SIG-M5 (cell line): ENCODE measurements at regions not wholly inside any gene's neighbourhood (a gene's known extent, or its start where the extent isn't known, plus 50 kb on each side); places are given as distances from the start of the nearest gene placed in this dataset.

Experiments
- DNase-seq: peaks from one replicate; lab custom pipeline; 2025; lab: John Stamatoyannopoulos, UW

DNA sequence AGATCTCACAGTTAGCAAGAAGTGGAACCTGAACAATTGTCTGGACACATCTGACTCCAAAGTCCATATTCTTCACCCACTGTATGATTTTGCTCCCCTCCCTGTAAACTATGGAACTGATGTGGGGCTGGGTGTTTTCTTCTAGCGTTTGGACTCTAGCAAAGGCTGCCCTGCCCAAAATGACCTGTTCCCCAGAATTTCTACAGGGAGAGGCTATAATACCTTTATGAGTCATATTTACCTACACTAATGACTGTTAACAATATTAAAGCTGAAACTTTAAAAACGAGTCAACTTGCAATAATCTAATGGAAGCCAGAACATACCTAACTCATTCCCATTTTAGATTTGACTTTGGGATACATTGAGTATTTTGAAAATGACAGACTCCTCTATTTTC, 531.2 kb upstream of the CFAP20DC start:
- no peak for DNase-seq

DNA sequence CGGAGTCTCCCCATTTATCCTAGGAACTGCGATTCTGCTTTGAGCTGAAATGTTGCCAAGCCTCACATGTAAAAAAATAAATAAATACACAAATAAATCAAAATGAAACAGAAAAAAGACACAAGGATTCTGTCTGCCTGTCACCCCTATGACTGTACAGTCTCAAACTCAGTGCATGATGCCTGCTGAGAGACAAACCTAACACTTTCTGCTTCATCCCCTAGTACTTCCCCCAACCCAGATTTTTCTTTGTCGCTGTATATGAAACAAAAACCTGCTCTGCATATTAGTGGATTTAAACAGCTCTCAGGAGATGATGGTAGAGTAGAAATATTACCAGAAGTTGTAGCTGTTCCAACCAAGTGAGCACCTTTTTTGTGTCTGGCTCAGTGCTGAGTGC, 530.7 kb upstream of the CFAP20DC start:
- DNase-seq: no peak

DNA sequence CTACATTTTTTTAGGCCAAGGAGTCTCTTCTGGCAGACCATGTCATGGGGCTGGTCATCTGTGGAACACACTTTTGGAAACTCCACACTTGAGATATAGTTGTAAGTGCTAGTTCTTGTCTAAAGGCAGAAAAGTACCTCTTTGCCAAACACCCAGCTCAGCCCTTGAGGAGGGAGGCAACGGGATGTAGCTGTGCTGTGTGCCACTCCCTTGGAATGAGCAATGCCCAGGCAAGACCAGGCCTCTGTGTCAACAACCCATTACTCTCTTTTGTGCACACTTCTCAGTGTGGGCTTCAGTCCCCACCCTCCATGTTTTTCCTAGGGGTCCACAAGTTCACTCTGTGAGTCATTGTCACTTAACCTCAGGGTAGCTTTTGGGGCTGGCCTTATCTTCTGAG, 528.3 kb upstream of the CFAP20DC start:
- DNase-seq: no peak

- DNase-seq: no peak
Measured at GRCh38 chr3:59576606-59577005, 526.8 kb upstream of the CFAP20DC start.

DNA sequence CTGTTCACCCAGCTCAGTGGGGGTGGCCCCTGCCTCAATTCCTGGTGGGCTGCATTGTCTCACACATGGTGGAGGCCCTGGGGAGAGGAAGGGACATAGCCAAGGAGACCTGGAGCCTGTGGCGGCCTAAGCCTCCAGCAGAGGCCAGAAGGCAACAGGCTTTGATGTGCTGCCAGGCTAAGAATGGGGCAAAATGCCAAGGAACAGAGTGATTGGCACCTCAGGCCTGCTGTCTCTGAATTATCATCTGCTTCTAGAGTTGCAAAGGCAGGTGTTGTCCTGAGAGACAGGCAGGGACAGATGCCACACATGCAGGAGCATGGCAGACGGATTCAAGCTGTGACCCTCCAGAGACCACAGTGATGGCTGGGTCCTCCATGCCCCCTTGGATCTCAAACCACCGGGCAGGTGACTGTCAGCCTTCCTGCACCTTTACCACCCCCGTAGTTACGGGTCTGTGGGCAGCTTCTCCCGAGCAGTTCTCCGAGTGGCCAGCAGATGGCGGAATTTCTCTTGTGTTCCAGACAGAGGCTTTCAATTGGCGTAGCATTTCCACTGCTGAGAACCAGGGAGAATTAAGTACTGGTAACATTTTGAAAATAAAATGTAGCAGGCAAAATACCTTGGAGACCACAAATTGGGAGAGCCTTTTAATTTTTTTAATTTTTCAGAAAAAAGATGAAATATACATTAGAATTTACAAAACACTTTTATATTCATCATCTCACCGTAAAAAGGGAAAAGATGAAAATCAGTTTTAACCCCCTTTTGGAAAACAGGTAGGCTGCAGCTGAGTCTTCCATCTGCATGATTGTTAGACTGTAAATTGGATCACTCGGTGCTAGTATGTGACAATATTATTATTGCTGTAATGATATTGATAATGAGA, 525.5 kb upstream of the CFAP20DC start:
- DNase-seq: no peak

GRCh38 chr3:59573911-59574310, 524.1 kb upstream of the CFAP20DC start:
- DNase-seq: no peak

GRCh38 chr3:59572106-59572505, 522.3 kb upstream of the CFAP20DC start:
- no peak for DNase-seq

DNA sequence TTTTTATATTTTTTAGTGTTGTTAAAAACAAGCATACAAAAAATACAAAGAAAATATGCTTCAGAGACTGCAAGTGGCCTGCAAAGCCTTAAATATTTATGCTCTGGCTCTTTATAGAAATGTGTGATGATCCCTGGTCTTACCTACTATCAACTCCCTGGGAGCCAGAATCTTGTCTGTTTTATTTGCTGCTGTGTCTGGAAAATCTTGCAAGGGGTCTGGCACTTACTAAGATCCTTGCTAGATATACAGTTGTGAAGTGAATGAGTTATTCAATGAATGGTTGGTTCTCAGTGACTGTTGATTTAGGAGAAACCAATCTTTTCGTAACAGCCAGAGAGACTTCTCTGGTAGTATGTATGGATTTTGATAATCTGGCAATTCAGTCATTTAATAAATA, 521.0 kb upstream of the CFAP20DC start:
- DNase-seq: no peak

- no peak for DNase-seq
Measured at GRCh38 chr3:59567661-59568060, 517.8 kb upstream of the CFAP20DC start.

- DNase-seq: no peak
Measured at GRCh38 chr3:59566481-59566975, 516.7 kb upstream of the CFAP20DC start.

GRCh38 chr3:59565125-59565524, 515.3 kb upstream of the CFAP20DC start:
- DNase-seq: no peak

DNA sequence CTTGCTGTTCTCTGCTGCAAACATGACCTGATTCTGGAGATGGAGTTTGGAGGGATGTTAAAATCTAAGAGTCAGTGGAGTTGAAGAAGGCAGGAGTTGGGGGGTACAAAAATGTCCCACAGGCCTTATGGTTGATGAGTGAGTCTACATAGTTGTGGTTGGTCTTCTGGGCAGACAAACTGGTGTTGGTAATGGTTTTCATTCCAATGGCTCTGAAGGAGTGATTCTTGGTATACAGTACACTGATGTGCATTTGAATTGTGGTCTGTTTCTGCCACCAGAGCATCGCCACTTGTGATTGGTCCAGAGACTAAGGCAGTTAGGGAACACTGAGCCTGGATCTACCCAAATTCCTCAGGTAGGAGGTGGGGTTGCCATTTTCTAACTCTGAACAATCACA, 514.1 kb upstream of the CFAP20DC start:
- no peak for DNase-seq

GRCh38 chr3:59563072-59563605, 513.3 kb upstream of the CFAP20DC start:
- no peak for DNase-seq

DNA sequence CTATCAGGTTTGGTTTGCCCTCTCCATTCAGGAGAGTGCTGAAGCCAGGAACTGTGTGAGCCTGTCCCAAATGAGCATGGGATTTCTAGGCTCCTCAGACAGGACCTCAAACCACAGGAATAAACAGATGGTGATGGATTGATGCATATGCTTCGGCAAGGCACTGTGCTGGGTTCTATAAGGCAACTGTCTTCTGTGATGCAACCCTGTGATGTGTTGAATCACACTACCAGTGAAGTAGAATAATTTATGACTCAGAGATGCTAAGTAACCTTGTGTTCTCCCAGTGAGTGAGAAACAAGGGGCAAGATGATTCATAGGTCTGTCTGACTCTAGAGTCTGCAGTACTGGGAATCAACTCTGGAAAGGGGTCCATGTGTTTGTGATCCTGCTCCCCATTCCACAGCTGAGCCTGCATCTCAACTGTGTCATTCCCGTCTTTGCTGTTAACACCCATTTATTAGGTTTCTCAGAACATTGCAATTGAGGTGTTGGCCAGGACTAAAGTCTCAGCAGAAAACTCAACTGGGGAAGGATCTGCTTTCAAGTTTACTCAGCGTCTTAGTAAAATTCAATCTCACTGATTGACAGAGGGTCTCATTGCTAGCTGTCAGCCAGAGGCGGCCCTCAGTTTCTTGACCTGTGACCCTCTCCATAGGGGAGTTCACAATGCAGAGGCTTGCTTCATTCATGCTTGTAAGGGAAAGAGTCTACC, 510.1 kb upstream of the CFAP20DC start:
- DNase-seq: no peak

DNA sequence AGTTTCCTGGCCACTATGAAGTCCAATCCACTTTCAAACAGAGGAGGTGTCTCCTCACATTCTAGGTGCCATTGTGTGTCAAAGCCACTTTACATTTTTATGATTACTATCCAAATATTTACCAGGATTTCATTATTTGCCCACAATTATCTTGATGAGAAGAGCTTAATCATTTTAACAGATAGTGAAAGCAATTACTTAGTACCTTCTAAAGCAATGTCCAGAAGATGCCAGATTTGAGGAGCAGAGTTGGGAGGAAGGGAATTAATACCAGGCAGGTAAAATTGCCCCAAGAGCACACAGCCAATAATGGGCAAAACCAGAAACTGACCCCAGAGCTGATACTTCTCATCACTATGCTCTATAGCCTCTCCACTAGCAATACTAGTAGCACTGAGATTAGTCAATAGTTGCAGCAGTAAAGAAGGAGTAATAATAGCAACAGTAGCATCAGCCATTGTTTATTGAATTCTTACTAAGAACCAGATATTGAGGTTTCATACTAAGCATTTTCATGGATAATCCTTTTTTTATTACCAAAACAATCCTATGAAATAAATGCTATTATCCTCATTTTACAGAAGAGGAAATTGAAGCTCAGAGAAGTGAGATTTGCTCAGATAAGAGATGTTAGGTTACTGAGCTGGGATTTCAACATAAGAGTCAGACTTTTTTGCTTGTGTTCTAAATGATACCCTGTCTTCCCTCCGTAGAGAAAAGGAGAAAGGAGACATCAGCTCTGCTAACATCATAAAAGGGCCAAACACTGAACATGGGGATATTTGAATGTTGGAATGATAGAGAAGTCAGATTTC, 509.3 kb upstream of the CFAP20DC start:
- DNase-seq: no peak

GRCh38 chr3:59555593-59556315, 505.9 kb upstream of the CFAP20DC start:
- DNase-seq: no peak

GRCh38 chr3:59553076-59553475, 503.3 kb upstream of the CFAP20DC start:
- no peak for DNase-seq

DNA sequence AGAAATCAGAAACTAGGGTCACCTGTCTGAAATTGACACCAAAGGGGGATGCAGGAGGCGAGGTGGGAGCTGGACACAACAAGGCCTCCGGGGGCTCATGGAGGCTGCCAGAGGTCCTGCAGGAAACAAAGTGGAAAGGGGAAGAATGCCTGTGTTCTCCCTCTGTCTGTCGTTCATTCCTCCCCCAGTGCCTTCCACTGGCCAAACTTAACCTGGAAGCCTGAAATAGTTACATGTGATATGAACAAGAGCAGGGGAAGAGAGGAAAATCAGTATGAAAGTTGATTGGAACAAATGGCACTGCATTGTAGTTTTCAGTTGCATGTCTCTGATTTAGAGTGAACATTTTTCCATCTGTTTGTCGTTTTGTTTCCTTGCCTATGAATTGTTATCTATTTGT, 502.0 kb upstream of the CFAP20DC start:
- DNase-seq: no peak

DNA sequence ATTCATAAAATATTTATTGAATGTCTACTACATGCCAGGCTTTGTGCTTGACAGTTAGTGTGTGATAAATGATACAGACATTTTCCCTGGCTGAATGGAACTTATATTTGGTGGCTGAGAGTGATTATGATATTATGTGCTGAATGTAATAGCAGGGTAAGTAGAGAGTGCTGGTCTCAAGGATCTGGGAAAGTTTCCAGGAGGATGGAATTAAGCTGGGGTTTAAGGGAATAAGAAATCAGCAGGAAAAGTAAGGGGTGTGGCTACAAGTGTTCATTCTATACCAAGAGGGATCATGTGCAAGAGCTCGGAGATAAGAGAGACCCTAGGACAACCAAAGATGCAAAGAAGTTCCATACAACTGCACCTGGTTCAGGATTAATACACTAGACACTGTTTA, 500.1 kb upstream of the CFAP20DC start:
- DNase-seq: no peak

- DNase-seq: no peak
Measured at GRCh38 chr3:59547874-59548273, 498.0 kb upstream of the CFAP20DC start.

GRCh38 chr3:59546522-59546921, 496.7 kb upstream of the CFAP20DC start:
- DNase-seq: no peak
